ENCODE measurements at regions not wholly inside any gene's neighbourhood (a gene's known extent, or its start where the extent isn't known, plus 50 kb on each side); places are given as distances from the start of the nearest gene placed in this dataset.

GRCh38 chr3:34758630-34759261 lies 880.6 kb upstream of the ARPP21 start:
- intact Hi-C loops (cut with micrococcal nuclease), result no loop called here

DNA sequence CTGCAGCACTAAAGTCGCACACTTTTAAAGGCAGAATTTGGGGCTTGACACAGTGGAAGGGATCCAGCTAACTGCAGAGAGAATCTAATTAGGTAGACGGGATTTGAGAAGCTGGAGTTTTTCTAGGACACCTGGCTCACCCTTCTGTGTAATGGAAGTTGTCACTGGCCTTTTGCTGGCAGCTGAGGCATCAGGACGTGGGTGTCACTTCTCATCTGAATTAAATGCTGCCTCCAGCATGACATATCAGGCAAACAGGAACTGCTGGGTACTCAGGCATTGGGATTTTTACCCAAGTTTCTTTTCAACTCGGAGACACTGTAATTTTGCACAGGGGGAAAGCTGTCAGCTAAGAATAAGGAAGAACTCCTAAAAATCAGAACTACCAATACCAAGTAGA lies 861.9 kb upstream of the ARPP21 start:
- intact Hi-C loops (cut with micrococcal nuclease), result no loop called here

DNA sequence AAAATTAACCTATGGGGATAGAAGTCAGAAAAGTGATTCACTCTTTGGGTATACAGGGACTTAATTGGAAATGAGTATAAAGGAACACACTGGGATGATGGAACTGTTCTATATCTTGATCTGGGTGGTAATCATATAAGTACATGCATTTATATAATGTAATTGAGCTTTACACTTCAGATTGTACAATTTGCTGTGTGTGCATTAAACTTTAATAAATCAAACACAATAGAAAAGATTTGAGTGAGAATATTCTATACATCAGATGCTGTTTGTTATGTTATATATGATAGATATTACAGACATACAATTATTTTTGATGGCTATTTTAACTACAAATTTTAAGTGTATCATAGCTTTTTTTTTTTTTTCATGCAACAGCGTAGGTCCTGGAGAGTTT lies 860.2 kb upstream of the ARPP21 start:
- intact Hi-C loops (cut with micrococcal nuclease), result no loop called here

GRCh38 chr3:34780294-34780693 lies 859.0 kb upstream of the ARPP21 start:
- intact Hi-C loops (cut with micrococcal nuclease), result no loop called here

DNA sequence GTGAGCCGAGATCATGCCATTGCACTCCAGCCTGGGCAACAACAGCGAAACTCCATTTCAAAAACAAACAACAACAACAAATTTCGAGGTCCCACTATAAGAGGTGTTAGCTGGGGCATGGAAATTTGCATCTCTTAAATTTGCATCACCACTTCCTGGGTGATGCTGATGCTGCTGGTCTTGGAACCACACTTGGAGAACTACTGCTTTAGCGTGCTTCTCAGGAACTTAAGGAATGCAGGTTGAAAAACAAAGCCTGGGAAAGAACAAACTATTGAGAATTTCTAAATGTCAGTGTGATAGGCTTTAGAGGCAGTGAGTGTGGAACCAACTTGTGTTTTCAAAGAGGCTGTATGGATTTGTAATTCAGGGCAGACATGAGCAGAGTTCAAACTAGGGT lies 858.4 kb upstream of the ARPP21 start:
- intact Hi-C loops (cut with micrococcal nuclease), result no loop called here

- intact Hi-C loops (cut with micrococcal nuclease), result no loop called here
These were observed 856.5 kb upstream of the ARPP21 start for GRCh38 chr3:34782871-34783270.

- intact Hi-C loops (cut with micrococcal nuclease), result no loop called here
These were observed 855.4 kb upstream of the ARPP21 start for GRCh38 chr3:34783876-34784275.

GRCh38 chr3:34793057-34793456 lies 846.3 kb upstream of the ARPP21 start:
- intact Hi-C loops (cut with micrococcal nuclease), result no loop called here

DNA sequence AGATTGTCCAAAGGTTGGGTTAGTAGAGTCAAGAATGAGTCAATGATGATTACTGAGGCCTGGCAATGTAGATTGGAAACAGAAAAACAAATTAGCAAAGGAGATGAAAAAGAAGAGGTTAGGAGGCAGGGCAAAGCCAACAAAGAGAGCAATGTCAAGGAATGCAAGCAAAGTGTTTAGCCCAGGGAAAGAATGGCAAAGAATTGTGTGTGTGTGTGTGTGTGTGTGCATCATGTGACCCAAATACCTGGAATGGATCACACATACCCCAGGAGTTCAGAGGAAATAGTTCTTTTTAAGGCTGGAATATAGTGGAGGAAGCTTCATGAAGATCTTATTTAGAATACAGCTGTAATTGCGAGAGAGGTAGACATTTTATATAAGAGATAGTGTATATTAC lies 831.7 kb upstream of the ARPP21 start:
- intact Hi-C loops (cut with micrococcal nuclease), result no loop called here

GRCh38 chr3:34808287-34808686 lies 831.0 kb upstream of the ARPP21 start:
- intact Hi-C loops (cut with micrococcal nuclease), result no loop called here

- intact Hi-C loops (cut with micrococcal nuclease), result no loop called here
These were observed 810.5 kb upstream of the ARPP21 start for GRCh38 chr3:34828847-34829246.

- intact Hi-C loops (cut with micrococcal nuclease), result no loop called here
These were observed 806.3 kb upstream of the ARPP21 start for GRCh38 chr3:34832865-34833508.

DNA sequence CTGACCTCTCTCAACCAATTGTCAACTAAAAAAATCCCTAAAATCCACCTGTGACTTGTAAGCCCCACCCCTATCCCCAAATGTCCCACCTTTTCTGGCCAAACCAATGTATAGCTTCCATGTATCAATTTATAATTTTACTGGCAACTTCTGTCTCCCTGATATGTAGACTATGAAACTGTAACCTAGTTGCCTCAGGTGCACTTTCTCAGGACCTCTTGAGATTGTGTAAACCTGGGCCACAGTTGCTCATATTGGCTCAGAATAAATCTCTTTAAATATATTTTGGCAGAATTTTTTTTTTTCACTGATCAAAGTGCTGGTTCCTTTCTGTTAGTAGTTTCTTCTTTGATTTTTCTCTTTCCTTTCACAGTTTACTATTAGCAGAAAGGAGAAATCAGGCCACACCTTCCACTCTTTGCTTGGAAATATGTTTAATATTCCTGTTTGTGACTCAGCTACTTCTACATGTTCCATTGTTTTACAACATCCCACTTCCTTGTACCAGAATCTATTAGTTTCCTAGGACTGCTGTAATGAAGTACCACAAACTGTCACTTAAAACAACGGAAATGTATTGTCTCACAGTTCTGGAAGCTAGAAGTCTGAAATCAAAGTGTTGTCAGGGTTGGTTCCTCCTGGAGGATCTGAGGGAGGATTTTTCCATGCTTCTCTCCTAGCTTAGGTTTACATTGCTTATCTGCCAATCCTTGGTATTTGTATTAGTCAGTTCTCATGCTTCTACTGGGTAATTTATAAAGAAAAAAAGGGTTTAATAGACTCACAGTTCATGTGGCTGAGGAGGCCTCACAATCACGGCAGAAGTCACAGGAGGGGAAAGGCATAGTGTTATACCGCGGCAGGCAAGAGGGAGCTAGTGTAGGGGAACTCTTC lies 801.2 kb upstream of the ARPP21 start:
- intact Hi-C loops (cut with micrococcal nuclease), result no loop called here

- intact Hi-C loops (cut with micrococcal nuclease), result no loop called here
These were observed 796.4 kb upstream of the ARPP21 start for GRCh38 chr3:34842706-34843480.

- intact Hi-C loops (cut with micrococcal nuclease), result no loop called here
These were observed 795.1 kb upstream of the ARPP21 start for GRCh38 chr3:34844323-34844620.

DNA sequence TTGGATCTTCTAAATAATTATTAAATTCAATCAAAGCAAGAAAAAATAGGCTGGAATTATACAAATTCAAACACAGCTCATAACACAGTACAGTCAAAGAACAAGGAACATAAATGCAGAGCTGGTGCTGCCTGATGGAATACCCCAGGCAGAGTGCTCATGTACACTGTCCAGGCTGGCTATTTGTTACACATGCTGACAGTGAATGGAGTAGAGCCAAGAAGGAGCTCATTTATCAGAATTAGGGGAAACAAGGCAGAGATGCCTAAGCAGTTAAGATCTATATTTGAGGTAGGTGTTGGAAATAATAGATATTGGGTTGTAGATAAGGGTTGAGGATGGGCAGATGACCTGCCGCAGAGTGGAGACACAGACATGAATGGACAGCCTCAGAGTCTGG lies 788.2 kb upstream of the ARPP21 start:
- intact Hi-C loops (cut with micrococcal nuclease), result no loop called here

DNA sequence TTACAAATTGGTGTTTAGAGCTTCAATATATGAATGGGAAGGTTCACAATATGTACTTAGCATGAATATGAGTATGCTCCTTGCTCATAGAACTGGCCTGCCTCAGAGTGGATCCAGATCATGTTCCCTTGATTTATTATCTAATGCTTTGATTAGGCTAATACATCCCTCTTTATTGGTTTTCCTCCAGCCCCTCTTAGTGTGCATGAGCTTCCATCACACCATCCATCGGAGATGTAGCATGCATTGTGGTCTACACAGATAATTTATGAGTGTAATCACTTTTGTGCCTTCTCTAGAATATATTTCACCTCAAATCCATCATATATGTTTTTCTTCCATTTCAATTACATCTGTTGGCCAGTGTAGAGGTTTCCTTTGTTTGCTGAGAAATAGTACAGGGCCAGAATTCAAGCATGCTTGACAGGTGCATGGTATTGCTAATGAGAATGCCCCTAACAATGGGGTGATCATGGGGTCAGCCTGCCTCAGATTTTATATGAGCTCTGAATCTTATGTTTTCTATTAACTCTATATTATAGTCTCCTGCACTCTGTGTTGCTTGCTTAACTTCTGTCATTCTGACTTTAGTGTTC lies 786.4 kb upstream of the ARPP21 start:
- intact Hi-C loops (cut with micrococcal nuclease), result no loop called here

DNA sequence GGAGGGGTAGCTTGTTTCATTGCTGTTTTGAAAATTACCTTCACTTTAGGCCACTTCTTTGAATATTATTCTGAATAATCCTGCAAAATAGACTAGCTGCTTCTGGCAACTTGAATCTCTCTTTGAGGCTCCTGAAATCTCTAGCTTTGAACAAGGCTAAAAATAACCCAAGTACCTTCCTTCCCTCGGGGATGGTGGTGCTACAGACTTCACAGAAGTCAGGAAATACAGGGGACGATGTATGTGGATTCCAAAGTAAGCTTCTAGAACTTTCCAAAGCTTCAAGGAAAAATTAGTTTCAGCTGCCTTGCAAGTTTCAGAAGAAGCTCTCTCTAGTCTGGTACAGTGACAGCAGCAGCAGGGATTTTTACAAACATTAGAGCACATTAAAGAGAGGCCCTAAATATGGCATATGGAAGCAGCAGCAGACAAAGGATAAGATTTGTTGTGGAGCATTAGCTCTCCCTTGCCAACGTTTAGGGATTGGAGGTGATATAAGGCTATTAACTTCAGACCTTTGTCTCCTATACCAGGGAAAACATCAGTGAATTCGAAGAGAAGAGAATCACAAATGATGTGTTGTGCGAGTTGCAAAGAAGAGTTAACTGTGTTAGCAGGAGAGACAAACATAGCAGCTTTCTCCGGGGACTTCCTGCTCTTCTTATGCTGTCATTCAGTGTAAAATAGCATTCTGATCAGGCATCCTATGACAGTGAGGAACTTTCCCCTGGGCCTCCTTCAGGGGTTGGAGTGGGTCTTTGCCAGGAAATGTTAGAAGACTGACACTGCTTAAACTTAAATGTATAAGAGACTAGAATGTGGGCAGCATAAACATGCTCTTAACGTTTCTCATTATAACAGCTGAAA lies 783.0 kb upstream of the ARPP21 start:
- intact Hi-C loops (cut with micrococcal nuclease), result no loop called here

- intact Hi-C loops (cut with micrococcal nuclease), result no loop called here
These were observed 781.2 kb upstream of the ARPP21 start for GRCh38 chr3:34858067-34858660.

DNA sequence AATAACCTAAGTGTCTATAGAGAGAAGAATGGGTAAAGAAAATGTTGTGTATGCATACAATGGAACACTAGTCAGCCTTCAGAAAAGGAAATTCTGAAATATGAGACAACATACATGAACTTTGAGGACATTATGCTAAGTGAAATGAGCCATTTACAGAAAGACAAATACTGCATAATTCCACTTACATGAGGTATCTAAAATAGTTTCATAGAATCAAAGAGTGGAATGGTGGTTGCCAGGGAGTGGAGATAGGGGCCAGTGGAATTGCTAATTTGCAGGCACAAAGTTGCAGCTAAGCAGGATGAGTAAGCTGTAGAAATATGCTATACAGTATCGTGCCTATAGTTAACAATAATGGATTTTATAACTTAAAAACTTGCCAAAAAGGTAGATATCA lies 779.6 kb upstream of the ARPP21 start:
- intact Hi-C loops (cut with micrococcal nuclease), result no loop called here

Measured in T-helper 1 cell treated with Interleukin-12 subunit alpha and Interleukin-12 subunit beta and Interleukin-4 antibody, amounts not matched to agents 30 ng/mL and 1 ng/mL, for 36 hours (primary cell).